Right lobe of liver (tissue), 4 donors: ENCODE measurements at regions not wholly inside any gene's neighbourhood (a gene's known extent, or its start where the extent isn't known, plus 50 kb on each side); places are given as distances from the start of the nearest gene placed in this dataset.

Experiments
- POLR2A ChIP-seq: fragments of 450-650 bp; IDR thresholded peaks from one replicate; pipeline ENCODE4 v1.6.1; 2017; ENCODE audit warnings: antibody characterized with exemption, mild to moderate bottlenecking
- TF ChIP-seq, protein P1 (sequence below), 4 donors: fragments of 200-600 bp in 3 of 4; fragments of 450-650 bp in 1 of 4; IDR thresholded peaks; one replicate each; pipeline versions ENCODE4 v1.5.1 to v1.8.0; 2016 to 2022; ENCODE audit warnings: antibody characterized with exemption in 4 of 4, mild to moderate bottlenecking in 2 of 4
- donor health status: DM: no; HTN: no; CAD: no.
- donor health status: DM: no; HTN: no; CAD: no.
- donor health status: DM: no; HTN: yes; CAD: no.

GRCh38 chr5:17829456-17829855 lies 195.2 kb downstream of the TAF11L14 start:
- no peak for TF ChIP-seq POLR2A
- TF ChIP-seq, protein P1, sequence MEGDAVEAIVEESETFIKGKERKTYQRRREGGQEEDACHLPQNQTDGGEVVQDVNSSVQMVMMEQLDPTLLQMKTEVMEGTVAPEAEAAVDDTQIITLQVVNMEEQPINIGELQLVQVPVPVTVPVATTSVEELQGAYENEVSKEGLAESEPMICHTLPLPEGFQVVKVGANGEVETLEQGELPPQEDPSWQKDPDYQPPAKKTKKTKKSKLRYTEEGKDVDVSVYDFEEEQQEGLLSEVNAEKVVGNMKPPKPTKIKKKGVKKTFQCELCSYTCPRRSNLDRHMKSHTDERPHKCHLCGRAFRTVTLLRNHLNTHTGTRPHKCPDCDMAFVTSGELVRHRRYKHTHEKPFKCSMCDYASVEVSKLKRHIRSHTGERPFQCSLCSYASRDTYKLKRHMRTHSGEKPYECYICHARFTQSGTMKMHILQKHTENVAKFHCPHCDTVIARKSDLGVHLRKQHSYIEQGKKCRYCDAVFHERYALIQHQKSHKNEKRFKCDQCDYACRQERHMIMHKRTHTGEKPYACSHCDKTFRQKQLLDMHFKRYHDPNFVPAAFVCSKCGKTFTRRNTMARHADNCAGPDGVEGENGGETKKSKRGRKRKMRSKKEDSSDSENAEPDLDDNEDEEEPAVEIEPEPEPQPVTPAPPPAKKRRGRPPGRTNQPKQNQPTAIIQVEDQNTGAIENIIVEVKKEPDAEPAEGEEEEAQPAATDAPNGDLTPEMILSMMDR (IDR thresholded peaks at IDR 0.05), result no peak
